CD4-positive, alpha-beta T cell treated with Interleukin-15 for 1 hour (primary cell): ENCODE measurements at regions not wholly inside any gene's neighbourhood (a gene's known extent, or its start where the extent isn't known, plus 50 kb on each side); places are given as distances from the start of the nearest gene placed in this dataset.

Experiments
- DNase-seq: peaks from one replicate; pipeline ENCODE4 v3.0.0-alpha.2; 2020

DNA sequence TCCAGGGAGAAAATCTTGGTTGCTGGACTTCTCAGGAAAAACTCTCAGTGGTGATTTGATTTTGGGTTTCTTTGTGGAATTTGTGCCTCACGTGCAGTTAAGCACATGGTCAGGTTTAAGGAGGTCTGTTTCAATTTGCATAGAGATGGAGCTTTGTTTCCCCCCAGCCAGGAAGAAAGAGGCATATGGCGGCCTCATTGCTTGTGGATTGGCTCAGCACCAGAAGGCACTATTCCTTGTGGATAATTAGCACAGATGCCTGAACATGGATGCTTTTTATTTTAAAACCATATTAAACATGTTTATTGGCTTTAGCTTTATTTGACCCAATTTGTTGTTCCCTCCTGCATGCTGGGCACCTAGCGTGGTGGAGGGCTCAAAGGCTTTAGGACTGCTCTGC is 125.1 kb upstream of the RGMA start:
- no peak for DNase-seq

DNA sequence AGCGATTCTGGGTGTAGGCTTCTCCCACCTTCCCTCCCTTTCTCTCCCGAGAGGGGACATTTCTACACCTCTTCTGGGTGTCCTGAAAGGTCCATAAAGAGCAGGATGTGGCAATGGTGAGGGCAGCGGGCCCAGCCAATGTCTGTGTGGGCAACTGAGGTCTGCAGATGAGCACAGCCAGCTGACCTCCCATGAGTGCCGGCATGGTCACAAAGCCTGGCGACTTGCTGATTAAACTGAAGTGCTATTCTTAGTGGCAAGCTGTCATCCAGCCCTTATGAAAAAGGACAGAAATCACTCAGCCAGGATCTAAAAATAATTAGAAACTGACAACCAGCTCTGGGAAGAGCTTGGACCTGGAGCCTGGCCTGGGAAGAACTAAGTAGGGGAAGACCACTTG is 124.3 kb upstream of the RGMA start:
- DNase-seq = no peak

GRCh38 chr15:93212578-93212977 is 123.6 kb upstream of the RGMA start:
- no peak for DNase-seq

DNA sequence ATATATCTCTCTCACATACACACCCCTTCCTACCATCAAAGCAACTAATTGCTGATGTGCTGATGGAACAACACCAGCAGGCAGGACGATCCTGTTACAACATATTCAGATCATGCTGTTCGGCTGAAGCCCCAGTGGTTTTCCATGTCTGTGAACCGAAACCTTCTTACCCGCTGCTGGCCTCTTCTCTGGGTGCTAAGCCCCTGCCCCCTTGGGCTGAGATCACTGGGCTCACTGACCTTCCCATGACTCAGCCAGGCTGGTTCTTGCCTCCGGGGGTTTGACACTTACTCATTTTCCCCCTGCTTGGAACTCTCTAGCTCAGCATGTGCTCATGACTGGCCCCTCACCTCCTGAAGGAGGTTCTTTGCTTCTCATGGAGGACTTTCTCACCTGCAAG is 122.0 kb upstream of the RGMA start:
- DNase-seq = no peak

DNA sequence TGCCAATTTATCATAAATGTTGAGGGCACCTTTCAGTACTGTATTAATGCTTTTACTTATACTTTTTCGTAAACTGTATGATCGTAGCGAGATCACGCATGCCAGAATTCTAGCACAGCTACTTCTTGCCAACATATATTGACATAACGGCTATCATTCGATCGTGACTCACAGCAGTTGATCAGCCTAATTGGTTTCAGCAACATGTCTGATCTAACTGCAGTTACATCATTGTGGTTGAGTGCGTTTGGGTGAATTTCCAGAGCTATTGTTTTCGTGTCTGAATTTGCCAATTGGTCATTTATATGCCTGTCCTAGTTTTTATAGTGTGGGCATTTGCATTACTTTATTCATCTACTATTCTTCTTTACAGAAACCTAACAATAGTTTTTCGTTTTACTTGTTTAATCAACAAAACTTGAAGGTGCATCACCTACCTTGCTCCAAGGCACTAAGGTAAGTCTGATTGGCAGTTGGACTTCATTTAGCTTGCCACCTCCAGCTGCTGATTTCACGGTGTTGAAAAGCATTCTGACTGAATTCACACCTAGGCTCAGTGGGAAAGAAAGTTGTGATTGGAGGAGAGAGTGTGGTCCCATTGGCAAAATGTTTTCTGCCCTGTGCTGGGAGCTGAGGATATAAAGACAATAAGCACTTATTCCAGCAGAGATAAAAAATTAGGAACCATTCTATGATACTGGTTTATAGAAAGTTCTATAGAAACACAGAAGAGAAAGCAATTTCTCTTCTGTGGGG is 120.9 kb upstream of the RGMA start:
- no peak for DNase-seq

DNA sequence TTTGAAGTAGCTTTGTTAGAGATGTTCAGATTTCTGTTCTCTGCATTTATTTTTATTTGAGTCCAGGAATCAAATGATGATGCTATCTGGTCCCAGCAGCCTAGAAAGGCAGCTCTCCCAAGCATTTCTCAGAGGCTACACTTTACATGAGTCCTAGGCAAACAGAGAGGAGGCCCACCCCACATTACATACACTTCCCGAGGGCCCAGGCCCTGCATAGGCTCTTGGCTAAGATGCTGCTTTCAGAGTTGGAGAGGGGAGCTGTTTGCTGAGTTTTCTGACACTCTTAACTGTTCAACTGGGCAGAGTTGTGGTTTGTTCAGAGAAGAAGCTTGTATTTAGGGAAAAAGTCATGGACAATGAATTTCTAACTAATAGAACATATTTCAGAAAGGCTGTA is 117.9 kb upstream of the RGMA start:
- DNase-seq = no peak

GRCh38 chr15:93205413-93205812 is 116.4 kb upstream of the RGMA start:
- DNase-seq = no peak

- DNase-seq = no peak
These were observed 114.0 kb upstream of the RGMA start for GRCh38 chr15:93203036-93203435.

GRCh38 chr15:93202405-93202804 is 113.4 kb upstream of the RGMA start:
- no peak for DNase-seq

DNA sequence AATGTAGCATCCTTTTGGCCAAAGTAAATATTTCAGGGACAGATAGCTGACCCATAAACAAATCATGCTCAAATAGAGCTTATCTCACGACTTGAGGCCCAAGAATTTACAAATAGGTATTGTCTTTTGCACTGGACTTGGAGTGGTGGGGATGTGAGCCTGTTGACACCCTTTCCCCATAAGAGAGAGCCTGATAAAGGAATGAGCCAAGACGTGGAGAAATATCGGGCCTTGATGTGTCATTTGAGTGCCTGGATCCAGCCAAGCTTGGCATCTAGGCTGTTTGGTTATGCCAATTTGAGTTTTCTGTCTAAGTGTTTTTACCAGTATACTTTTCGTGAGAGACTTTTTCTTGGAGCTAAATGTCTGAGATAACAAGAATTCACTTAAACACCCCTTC is 112.9 kb upstream of the RGMA start:
- no peak for DNase-seq

- DNase-seq = no peak
These were observed 111.8 kb upstream of the RGMA start for GRCh38 chr15:93200837-93201226.

DNA sequence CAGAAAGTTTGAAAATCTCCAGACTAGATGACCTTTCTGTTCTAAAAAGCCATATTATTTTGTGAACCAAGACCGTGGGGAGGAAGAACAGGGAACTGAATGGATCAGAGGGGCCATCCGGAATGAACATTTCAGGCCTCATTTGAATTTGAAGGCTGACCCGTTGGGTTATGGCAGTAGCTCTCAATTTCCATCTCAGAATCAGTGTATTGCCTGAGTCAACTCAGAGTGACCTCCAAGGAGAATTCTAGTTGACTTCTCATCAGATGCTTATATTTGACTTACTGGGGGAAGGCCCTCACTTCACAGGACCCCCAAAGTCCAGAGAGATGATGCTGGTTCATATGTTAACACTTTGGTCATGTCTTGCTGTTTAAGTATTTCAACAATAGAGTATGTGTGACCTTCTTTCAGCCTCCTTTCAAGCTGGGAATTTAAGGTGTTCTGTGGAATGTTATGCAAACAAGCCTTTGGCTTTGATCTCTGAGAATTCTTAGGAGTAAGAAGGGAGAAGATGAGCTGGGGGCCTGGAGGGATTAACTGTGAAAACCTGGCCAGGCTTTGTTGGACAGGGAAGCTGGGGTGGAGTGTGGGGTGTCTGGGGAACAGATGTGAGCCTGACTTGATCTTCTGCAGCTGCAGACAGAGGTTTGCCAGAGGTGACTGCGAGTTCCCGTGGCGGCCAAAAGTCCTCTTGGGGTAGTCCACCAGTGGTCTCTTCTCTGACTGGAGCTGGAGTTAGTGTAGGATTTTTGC is 111.2 kb upstream of the RGMA start:
- DNase-seq = no peak

DNA sequence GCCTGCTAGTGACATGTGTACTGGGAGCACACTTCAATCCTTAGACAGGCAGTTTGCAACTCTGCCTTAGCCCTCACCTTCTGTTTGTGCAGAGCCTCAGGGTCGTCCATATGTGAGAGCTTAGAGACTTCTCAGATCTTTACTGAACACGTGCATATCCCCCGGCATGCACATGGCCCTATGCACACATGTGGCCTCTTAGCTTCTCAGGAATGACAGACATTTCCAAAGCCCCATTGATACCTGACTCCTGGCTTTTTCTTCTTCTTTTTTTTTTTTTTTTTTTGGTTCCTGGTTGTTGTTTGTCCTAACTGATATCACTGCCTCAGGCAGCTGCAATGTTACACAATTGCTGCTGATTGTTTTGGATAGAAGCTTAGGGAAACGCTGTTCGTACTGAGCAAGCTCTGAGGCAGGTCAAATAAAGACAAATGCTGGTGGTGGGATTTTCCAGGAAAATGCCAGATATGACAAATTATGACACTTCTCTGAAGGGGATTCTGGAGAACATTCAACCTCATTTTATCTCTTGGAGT is 107.2 kb upstream of the RGMA start:
- DNase-seq = no peak

GRCh38 chr15:93195109-93195508 is 106.1 kb upstream of the RGMA start:
- no peak for DNase-seq

DNA sequence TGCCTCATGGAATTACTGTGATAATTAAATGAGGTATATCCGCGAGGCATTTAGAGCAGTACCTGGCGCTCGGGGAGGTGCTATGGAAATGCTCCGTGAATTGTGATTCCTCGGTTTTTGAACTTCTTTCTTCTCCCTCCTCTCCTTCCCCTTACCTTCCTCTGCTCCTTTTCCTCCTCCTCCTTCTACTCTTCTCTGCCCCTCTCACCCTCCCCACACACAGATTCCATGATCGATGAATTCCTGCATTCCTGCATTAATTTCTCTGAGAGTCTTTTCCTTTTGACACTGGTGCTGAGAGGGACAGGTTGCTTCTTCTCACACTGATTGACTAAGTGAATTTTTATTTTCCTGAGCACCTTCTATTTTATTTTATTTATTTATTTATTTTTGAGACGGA is 101.2 kb upstream of the RGMA start:
- no peak for DNase-seq

- no peak for DNase-seq
These were observed 100.5 kb upstream of the RGMA start for GRCh38 chr15:93189561-93189960.

DNA sequence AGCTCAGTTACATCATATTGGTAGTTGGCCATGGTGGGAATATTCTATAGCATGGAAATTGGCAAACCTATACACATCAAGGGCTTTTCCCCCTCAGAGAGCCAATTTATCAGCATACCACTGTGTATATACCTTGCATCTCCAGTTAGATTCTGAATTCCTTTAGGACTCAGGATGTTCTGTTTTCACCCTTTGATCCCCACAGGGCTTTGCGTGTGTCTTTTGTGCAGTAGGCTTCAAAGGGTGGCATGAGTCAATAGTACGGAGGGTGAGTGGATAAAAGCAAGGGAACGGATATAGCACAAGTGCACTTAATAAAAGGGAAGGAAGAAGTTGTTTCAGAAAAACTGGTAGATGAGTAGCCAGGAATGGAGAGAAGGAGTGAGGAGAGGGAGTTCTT is 99.2 kb upstream of the RGMA start:
- DNase-seq = no peak

- no peak for DNase-seq
These were observed 96.8 kb upstream of the RGMA start for GRCh38 chr15:93185796-93186195.

DNA sequence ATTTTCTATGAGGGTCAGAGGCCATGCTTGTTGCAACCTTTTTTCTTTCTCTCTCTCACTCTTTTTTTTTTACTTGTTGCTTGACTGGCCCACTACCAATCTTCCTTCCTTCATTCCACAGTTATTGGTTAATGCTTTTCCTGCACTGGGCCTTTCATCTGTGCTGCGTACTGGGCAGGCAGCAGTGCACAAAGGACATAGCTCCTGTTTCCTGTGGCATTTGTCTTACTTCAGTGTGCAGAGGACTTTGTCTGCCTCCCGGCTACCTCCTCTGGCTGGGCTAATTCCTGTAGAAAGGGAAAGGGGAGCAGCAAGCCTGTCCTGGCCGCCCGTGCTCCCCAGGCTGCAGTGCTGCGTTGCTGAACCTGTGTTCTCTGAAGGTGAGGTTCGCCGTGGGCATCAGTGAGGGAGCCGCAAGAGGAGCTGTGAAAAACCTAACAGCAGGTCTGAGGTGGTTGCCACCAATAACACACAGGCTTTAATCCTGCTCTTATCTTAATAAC is 93.7 kb upstream of the RGMA start:
- no peak for DNase-seq

GRCh38 chr15:93180656-93181055 is 91.6 kb upstream of the RGMA start:
- DNase-seq = no peak

GRCh38 chr15:93180128-93180527 is 91.1 kb upstream of the RGMA start:
- DNase-seq = no peak

DNA sequence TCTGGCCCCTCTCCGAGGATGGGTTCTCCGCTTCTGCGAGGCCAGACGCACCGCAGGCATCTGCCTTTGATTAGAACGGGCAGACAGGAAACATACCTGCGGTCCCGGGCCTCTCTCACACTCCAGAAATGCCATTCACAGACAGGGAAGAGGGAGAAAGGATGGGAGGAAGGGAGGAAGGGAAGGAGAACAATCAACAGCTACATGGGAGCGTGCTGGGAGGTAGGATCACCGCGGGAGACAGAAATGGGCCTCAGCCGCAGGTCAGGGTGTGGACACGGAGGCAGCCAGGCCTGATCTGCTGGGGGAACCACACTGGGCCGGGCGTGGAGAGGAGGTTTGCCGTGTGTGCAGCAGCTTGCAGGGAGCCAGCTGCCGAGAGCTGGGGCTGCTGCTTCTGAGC is 90.7 kb upstream of the RGMA start:
- no peak for DNase-seq

- peak; percentile 65 for DNase-seq
These were observed 90.1 kb upstream of the RGMA start for GRCh38 chr15:93179072-93179471.

DNA sequence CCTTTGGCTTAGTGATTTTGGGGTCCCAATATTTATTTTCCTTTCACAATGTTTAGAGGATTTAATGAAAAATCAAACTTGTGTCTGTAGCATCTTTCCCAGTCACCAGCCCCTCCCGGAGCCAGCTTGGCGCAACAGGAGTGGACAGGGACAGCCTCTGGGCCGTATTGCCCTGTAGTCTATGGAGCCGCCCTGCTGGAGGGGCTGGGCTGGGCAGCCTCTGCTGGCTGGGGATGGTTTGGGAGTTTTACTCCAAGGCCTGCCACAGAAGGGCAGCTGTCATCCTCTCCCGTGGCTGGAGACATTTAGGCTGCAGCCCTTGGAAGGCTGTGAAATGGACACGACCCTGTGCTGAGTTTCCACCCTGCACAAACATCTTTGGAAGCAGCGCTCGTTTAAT is 89.4 kb upstream of the RGMA start:
- no peak for DNase-seq
